ENCODE measurements at regions not wholly inside any gene's neighbourhood (a gene's known extent, or its start where the extent isn't known, plus 50 kb on each side); places are given as distances from the start of the nearest gene placed in this dataset.

DNA sequence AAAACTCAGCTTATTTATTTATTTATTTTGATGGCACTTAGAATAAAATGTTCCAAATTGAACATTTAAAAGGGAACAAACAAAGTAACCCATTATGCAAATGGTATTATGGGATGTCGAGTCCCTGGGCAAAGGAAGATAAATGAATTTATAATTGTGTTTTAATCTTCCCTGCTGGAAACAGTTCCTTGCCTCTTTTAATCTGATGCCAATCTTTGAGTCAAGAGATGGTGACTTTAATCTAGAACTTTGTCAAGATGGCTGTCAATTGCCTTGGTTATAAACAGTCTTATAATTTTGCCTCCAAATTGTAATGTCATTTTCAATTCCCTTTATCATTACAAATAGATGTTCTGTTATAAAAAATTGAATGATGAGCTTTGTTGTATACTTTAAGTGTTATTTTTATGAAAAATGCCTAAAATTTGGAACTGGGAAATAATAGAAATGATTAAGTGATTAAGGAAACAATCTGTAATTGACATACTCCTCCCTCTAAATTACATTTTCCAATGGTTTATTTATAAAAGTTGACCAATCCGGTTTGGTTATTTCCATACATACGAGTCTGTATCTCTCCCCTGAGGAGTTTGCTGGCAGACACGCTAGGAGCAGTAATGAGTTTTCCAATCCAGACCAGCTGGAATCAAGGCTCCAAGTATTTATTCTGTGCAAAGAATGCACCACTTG, 134.9 kb upstream of the FRMD6 start:
- no peak for DNase-seq (ENCODE audit: low spot score in 2 of 2)
- Histone ChIP-seq H3K27me3 (ENCODE audit: low read depth) (no peaks in the 10 kb centered on the region), H3K4me1 (peaks cover 26% of the 10 kb centered on the region), H3K4me3 (no peak overlapping the region), H3K9me3 (no peaks in the 10 kb centered on the region), H3K36me3 (replicated peaks) (no peaks in the 10 kb centered on the region)
- in situ Hi-C loops (cut with MboI; ENCODE audit: low sequenced_read_pairs), result no loop called here

- H3K9me3 ChIP-seq, result no peaks in the 10 kb centered on the region
- H3K4me3 ChIP-seq, result no peak overlapping the region
- H3K36me3 ChIP-seq (replicated peaks), result no peaks in the 10 kb centered on the region
- no peaks in the 10 kb centered on the region for H3K27me3 ChIP-seq (ENCODE audit: low read depth)
- in situ Hi-C loops (cut with MboI; ENCODE audit: low sequenced_read_pairs), result no loop called here
- DNase-seq (ENCODE audit: low spot score in 2 of 2), result no peak
- H3K4me1 ChIP-seq, result peaks cover 41% of the 10 kb centered on the region
Measured at GRCh38 chr14:51518280-51518679, 133.4 kb upstream of the FRMD6 start.

DNA sequence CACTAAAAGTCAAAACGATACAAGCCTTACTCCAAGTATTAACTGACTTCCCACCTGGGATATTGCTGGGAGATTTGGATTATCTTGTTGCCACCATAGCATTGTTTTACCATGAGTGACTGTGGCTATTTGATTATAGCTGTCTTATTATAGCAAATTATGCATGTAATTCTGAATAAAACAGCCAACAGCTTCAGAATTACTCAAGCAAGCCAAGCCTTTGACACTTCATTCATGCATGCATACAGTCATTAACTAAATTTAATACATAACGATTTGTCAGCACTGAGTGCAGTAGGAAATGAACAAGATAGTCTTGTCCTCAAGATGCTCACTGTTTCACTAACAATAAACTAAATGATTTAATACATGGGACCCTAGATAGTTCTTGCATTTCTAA, 133.0 kb upstream of the FRMD6 start:
- in situ Hi-C loops (cut with MboI; ENCODE audit: low sequenced_read_pairs), result no loop called here
- no peak overlapping the region for H3K4me3 ChIP-seq
- H3K36me3 ChIP-seq (replicated peaks), result no peaks in the 10 kb centered on the region
- peaks cover 45% of the 10 kb centered on the region for H3K4me1 ChIP-seq
- no peaks in the 10 kb centered on the region for H3K27me3 ChIP-seq (ENCODE audit: low read depth)
- H3K9me3 ChIP-seq, result no peaks in the 10 kb centered on the region
- no peak for DNase-seq (ENCODE audit: low spot score in 2 of 2)

DNA sequence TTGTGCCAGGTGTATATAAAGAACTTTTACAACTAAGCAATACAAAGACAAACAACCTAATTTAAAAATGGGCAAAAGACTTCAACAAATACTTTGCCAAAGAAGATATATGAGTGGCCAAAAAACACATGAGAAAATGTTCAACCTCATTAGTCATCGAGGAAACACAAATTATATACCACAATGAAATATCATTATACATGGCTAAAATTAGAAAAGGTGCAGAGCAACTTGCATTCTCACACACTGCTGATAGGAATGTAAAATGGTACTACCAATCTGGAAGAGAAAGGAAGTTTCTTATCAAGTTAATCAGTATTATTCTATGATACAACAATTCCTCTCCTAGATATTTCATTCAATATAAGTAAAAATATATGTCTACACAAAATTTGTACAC, 131.6 kb upstream of the FRMD6 start:
- no peak for DNase-seq (ENCODE audit: low spot score in 2 of 2)
- in situ Hi-C loops (cut with MboI; ENCODE audit: low sequenced_read_pairs), result no loop called here
- no peaks in the 10 kb centered on the region for H3K27me3 ChIP-seq (ENCODE audit: low read depth)
- H3K9me3 ChIP-seq, result no peaks in the 10 kb centered on the region
- no peak overlapping the region for H3K4me3 ChIP-seq
- H3K36me3 ChIP-seq (replicated peaks), result no peaks in the 10 kb centered on the region
- peaks cover 47% of the 10 kb centered on the region for H3K4me1 ChIP-seq

DNA sequence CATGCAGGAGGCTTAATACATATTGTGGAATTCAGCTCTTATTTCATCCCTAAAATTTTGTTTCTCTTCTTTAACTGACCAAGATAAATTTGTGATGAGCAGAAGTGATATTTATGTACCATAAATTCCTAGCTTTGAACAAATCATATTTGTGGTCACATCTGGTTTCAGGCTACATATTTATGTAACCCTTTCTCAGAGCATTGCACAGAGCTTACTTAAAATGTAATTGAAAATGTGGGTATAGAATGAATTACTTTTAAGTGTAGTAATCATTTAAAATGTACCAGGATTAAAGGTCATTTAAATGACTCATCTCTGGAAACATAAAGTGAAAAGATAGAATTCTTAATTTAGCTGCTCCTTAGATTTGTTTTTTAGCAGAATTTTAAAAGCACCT, 129.9 kb upstream of the FRMD6 start:
- H3K9me3 ChIP-seq, result no peaks in the 10 kb centered on the region
- H3K36me3 ChIP-seq (replicated peaks), result no peaks in the 10 kb centered on the region
- H3K4me1 ChIP-seq, result peaks cover 42% of the 10 kb centered on the region
- H3K27me3 ChIP-seq (ENCODE audit: low read depth), result no peaks in the 10 kb centered on the region
- no peak for DNase-seq (ENCODE audit: low spot score in 2 of 2)
- in situ Hi-C loops (cut with MboI; ENCODE audit: low sequenced_read_pairs), result no loop called here
- no peak overlapping the region for H3K4me3 ChIP-seq

DNA sequence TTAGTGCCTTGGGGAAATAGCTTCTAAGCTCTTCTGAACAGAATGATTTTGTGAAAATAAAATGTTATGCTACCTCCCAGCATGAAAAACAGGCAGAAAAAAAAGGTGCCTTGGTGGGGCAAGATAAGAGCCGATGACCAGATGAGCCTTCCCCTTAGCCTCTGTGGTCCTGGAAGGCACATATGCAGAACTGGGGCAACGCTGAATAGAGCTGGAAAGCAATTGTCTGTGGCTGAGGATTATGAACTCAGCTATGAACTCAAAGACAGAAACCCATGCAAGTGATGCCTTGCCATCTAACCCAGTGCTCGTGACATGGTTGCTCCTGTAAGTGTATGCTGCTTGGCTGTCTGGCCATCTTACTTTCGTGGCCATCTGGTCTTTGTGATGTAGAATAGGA, 128.5 kb upstream of the FRMD6 start:
- peaks cover 30% of the 10 kb centered on the region for H3K4me1 ChIP-seq
- no peaks in the 10 kb centered on the region for H3K27me3 ChIP-seq (ENCODE audit: low read depth)
- no peak overlapping the region for H3K4me3 ChIP-seq
- DNase-seq (ENCODE audit: low spot score in 2 of 2), result peak; percentile 51 to 56
- no peaks in the 10 kb centered on the region for H3K9me3 ChIP-seq
- in situ Hi-C loops (cut with MboI; ENCODE audit: low sequenced_read_pairs), result no loop called here
- H3K36me3 ChIP-seq (replicated peaks), result no peaks in the 10 kb centered on the region

DNA sequence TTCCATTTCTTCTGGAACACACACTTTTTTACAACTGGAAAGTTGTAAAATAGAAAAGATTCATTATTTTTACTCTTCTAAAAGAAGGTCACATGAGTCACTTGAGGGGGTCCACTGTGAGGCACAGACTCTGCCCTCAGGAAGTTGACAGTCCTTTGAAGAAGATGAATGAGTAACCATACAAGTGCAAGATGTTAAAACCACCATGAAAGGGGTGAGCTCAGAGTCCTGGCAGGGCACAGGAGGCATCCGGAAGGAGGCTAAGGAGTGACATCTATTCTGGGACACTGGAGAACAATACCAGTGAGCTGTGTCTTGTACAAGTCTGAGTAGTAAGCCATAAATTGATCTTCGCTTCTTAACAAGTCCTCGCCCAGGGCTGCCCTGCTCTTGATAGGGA, 126.0 kb upstream of the FRMD6 start:
- Histone ChIP-seq H3K4me3 (no peak overlapping the region), H3K36me3 (replicated peaks) (no peaks in the 10 kb centered on the region), H3K27me3 (ENCODE audit: low read depth) (no peaks in the 10 kb centered on the region), H3K9me3 (no peaks in the 10 kb centered on the region), H3K4me1 (peaks cover 32% of the 10 kb centered on the region)
- in situ Hi-C loops (cut with MboI; ENCODE audit: low sequenced_read_pairs), result no loop called here
- no peak for DNase-seq (ENCODE audit: low spot score in 2 of 2)

DNA sequence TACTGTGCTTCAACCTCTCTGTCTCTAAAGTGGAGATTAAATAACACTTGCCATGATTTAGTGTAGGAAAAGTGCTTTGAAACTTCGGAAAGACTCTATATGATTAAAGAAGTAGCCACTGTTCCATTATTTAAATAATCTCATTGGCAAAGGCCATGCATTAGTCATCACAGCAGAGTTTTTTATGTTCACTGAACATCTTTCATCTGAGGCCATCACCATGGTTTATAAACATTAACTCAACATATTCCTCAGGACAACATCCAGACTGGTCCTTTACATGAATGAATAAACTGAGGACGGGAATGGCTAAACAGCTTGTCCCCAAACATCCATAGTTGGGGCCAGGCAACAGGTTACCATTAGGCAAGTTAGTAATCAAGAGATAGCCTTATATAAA, 124.6 kb upstream of the FRMD6 start:
- peaks cover 20% of the 10 kb centered on the region for H3K4me1 ChIP-seq
- DNase-seq (ENCODE audit: low spot score in 2 of 2), result no peak
- in situ Hi-C loops (cut with MboI; ENCODE audit: low sequenced_read_pairs), result no loop called here
- H3K9me3 ChIP-seq, result no peaks in the 10 kb centered on the region
- no peak overlapping the region for H3K4me3 ChIP-seq
- H3K36me3 ChIP-seq (replicated peaks), result no peaks in the 10 kb centered on the region
- no peaks in the 10 kb centered on the region for H3K27me3 ChIP-seq (ENCODE audit: low read depth)

- Histone ChIP-seq H3K4me3 (no peak overlapping the region), H3K4me1 (peaks cover 14% of the 10 kb centered on the region), H3K9me3 (no peaks in the 10 kb centered on the region), H3K36me3 (replicated peaks) (no peaks in the 10 kb centered on the region), H3K27me3 (ENCODE audit: low read depth) (no peaks in the 10 kb centered on the region)
- no peak for DNase-seq (ENCODE audit: low spot score in 2 of 2)
- in situ Hi-C loops (cut with MboI; ENCODE audit: low sequenced_read_pairs), result no loop called here
Measured at GRCh38 chr14:51529736-51530135, 122.0 kb upstream of the FRMD6 start.

DNA sequence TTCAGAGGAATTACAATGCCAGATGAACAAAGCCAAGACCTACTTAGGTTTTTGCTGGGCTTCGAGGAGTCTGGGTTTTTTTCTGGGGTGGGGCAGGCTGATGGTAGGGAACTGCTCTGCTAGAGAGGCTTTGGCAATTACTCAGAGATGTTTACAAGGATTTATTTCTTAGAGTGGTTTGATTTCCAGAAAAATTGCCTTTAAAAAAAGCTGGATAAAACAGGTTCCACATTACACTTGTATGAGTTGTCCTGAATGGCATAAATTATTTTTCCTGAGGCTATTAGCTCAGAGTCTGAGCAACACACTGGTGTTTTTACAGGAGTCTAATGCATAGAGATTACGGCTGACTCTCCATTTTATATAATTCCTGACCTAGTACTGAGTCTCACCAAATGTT, 118.5 kb upstream of the FRMD6 start:
- Histone ChIP-seq H3K4me3 (no peak overlapping the region), H3K4me1 (peaks cover 14% of the 10 kb centered on the region), H3K9me3 (no peaks in the 10 kb centered on the region), H3K36me3 (replicated peaks) (no peaks in the 10 kb centered on the region), H3K27me3 (ENCODE audit: low read depth) (no peaks in the 10 kb centered on the region)
- in situ Hi-C loops (cut with MboI; ENCODE audit: low sequenced_read_pairs), result no loop called here
- no peak for DNase-seq (ENCODE audit: low spot score in 2 of 2)

GRCh38 chr14:51533872-51534553, 117.7 kb upstream of the FRMD6 start:
- no peaks in the 10 kb centered on the region for H3K36me3 ChIP-seq (replicated peaks)
- H3K4me3 ChIP-seq, result no peak overlapping the region
- no peak for DNase-seq (ENCODE audit: low spot score in 2 of 2)
- H3K4me1 ChIP-seq, result peaks cover 13% of the 10 kb centered on the region
- H3K9me3 ChIP-seq, result no peaks in the 10 kb centered on the region
- in situ Hi-C loops (cut with MboI; ENCODE audit: low sequenced_read_pairs), result no loop called here
- H3K27me3 ChIP-seq (ENCODE audit: low read depth), result no peaks in the 10 kb centered on the region

DNA sequence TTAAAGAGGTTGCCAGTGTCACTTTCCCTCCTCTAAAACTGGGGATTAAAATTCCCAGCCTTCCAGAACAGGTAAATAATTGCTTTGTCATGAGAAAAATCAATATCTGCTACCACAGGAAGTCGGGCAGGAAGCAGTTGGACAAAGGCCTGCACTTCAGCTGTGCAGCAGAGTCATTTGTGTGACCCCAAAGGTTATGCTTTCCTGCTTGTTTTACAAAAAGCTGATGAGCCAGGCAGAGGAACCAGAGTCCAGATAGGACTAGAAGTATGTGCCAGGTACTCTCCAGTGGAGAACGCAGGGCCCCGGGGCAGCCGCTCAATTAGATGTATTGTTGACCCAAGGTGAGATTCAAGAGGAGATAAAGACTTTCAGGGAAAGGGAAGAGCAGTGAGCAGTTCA, 117.1 kb upstream of the FRMD6 start:
- Histone ChIP-seq H3K9me3 (no peaks in the 10 kb centered on the region), H3K4me3 (no peak overlapping the region), H3K36me3 (replicated peaks) (no peaks in the 10 kb centered on the region), H3K27me3 (ENCODE audit: low read depth) (no peaks in the 10 kb centered on the region), H3K4me1 (peaks cover 12% of the 10 kb centered on the region; the same call in 1 of the 2 replicates)
- peak in 1 of 2 experiments; percentile 18 for DNase-seq (ENCODE audit: low spot score in 2 of 2)
- in situ Hi-C loops (cut with MboI; ENCODE audit: low sequenced_read_pairs), result no loop called here

- H3K4me3 ChIP-seq, result no peak overlapping the region
- no peak for DNase-seq (ENCODE audit: low spot score in 2 of 2)
- no peaks in the 10 kb centered on the region for H3K27me3 ChIP-seq (ENCODE audit: low read depth)
- H3K4me1 ChIP-seq, result peaks cover 12% of the 10 kb centered on the region; the same call in 1 of the 2 replicates
- no peaks in the 10 kb centered on the region for H3K36me3 ChIP-seq (replicated peaks)
- H3K9me3 ChIP-seq, result no peaks in the 10 kb centered on the region
- in situ Hi-C loops (cut with MboI; ENCODE audit: low sequenced_read_pairs), result no loop called here
Measured at GRCh38 chr14:51535443-51536044, 116.2 kb upstream of the FRMD6 start.

DNA sequence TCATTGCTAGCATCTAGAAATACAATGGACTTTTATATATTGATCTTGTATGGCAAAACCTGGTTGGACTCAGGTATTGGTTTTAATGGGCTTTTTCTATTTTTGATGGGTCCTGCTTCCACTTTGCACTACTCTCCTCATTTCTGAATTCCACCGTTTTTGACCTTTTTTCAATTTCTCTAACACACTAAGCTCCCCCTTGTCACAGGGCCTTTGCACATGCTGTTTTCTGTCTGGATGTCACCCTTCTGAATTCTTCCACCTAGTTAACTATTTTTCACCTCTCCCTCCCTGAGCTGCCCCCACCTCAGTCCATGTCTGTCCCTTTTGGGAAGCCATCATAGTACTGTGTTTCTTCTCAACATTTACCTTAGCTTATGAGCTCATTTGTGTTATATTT, 112.7 kb upstream of the FRMD6 start:
- H3K36me3 ChIP-seq (replicated peaks), result no peaks in the 10 kb centered on the region
- peaks cover 8% of the 10 kb centered on the region for H3K4me1 ChIP-seq

More for the DNA sequence above, 112.7 kb upstream of the FRMD6 start:
- in situ Hi-C loops (cut with MboI; ENCODE audit: low sequenced_read_pairs), result no loop called here
- Histone ChIP-seq H3K9me3 (no peaks in the 10 kb centered on the region), H3K4me3 (no peak overlapping the region), H3K27me3 (ENCODE audit: low read depth) (no peaks in the 10 kb centered on the region)
- no peak for DNase-seq (ENCODE audit: low spot score in 2 of 2)

Measured in HAP-1 (cell line).